Activated CD4-positive, alpha-beta T cell treated with anti-CD3 and anti-CD28 coated beads for 4 hours (primary cell): ENCODE measurements at regions not wholly inside any gene's neighbourhood (a gene's known extent, or its start where the extent isn't known, plus 50 kb on each side); places are given as distances from the start of the nearest gene placed in this dataset.
"Not testable (repeated sequence)": the region's sequence is repeated elsewhere in the genome, so short reads cannot be mapped to it uniquely, and the experiment has no call there.

Source experiments
- DNase-seq, 2 donors: peaks; one replicate each; pipeline ENCODE4 v3.0.0-alpha.2; 2020

GRCh38 chr2:2921011-2921720 is 456.5 kb downstream of the EIPR1 start:
- no peak for DNase-seq

GRCh38 chr2:2919574-2920365 is 457.8 kb downstream of the EIPR1 start:
- no peak for DNase-seq

- DNase-seq: no peak
Observed at GRCh38 chr2:2919026-2919425, 458.6 kb downstream of the EIPR1 start.

GRCh38 chr2:2916621-2917020 is 461.0 kb downstream of the EIPR1 start:
- DNase-seq: no peak

- no peak for DNase-seq
Observed at GRCh38 chr2:2914252-2914651, 463.4 kb downstream of the EIPR1 start.

- no peak for DNase-seq
Observed at GRCh38 chr2:2913601-2914120, 464.0 kb downstream of the EIPR1 start.

- no peak for DNase-seq
Observed at GRCh38 chr2:2912731-2913130, 464.9 kb downstream of the EIPR1 start.

- DNase-seq: no peak
Observed at GRCh38 chr2:2912293-2912692, 465.3 kb downstream of the EIPR1 start.

- no peak for DNase-seq
Observed at GRCh38 chr2:2910259-2910658, 467.4 kb downstream of the EIPR1 start.

- DNase-seq: no peak
Observed at GRCh38 chr2:2909086-2910035, 468.3 kb downstream of the EIPR1 start.

- DNase-seq: no peak
Observed at GRCh38 chr2:2906091-2906490, 471.5 kb downstream of the EIPR1 start.

GRCh38 chr2:2904721-2905350 is 472.8 kb downstream of the EIPR1 start:
- no peak for DNase-seq

GRCh38 chr2:2902547-2903281 is 474.9 kb downstream of the EIPR1 start:
- DNase-seq: no peak

- no peak for DNase-seq
Observed at GRCh38 chr2:2901384-2902345, 476.0 kb downstream of the EIPR1 start.

GRCh38 chr2:2899826-2900225 is 477.8 kb downstream of the EIPR1 start:
- no peak for DNase-seq

GRCh38 chr2:2898744-2899143 is 478.9 kb downstream of the EIPR1 start:
- DNase-seq: no peak

GRCh38 chr2:2896643-2897042 is 481.0 kb downstream of the EIPR1 start:
- DNase-seq: no peak

- DNase-seq: no peak
Observed at GRCh38 chr2:2896011-2896410, 481.6 kb downstream of the EIPR1 start.

- DNase-seq: not testable (repeated sequence)
Observed at GRCh38 chr2:2894011-2894410, 483.6 kb downstream of the EIPR1 start.

- no peak for DNase-seq
Observed at GRCh38 chr2:2892892-2893291, 484.7 kb downstream of the EIPR1 start.

- DNase-seq: no peak
Observed at GRCh38 chr2:2892378-2892777, 485.2 kb downstream of the EIPR1 start.
